HG03520 (cell line): ENCODE measurements at regions not wholly inside any gene's neighbourhood (a gene's known extent, or its start where the extent isn't known, plus 50 kb on each side); places are given as distances from the start of the nearest gene placed in this dataset.
"Not testable (repeated sequence)": the region's sequence is repeated elsewhere in the genome, so short reads cannot be mapped to it uniquely, and the experiment has no call there.

Source experiments
- ATAC-seq: cut with Tn5 transposase; IDR thresholded peaks from one replicate; pipeline ENCODE4 v1.9.1; 2021; ENCODE audit warnings: mild to moderate bottlenecking, moderate library complexity; ENCODE audit not compliant: unreplicated experiment

DNA sequence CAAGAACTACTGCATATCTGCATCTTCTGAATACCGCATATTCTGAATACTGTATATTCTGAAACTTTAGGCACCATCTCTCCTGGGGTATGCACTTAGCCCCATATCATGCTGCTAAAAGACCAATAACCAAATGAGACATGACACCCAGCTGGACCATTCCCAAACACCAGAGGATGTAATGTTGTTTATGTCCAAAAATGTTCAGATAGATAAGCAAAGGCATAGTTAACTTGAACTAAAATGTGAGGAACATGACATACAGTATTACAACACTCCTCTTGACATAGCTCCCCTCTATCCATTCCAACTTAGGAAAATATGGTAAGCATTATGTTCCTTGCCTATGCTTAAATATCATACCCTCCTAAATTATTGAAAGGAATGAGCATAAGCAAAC is 127.3 kb downstream of the TENT5A start:
- ATAC-seq = no peak

DNA sequence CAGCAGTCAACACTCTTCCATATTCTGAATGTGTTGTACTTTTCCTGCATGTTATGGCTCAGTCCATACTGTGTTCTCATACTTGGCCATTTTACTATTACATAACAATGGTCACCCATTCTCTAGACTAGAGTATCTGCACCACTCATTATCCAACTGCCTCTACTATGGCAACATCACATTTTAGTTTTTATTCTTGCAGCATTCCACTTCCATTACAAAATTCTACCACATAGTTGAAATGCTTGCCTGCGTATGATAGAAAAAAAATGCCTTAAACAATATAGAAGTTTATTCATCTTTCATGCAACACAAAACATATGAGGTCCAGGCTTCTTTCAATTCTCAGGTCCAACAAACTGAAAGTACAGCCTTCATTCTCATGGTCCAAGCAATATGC is 128.0 kb downstream of the TENT5A start:
- ATAC-seq = no peak

DNA sequence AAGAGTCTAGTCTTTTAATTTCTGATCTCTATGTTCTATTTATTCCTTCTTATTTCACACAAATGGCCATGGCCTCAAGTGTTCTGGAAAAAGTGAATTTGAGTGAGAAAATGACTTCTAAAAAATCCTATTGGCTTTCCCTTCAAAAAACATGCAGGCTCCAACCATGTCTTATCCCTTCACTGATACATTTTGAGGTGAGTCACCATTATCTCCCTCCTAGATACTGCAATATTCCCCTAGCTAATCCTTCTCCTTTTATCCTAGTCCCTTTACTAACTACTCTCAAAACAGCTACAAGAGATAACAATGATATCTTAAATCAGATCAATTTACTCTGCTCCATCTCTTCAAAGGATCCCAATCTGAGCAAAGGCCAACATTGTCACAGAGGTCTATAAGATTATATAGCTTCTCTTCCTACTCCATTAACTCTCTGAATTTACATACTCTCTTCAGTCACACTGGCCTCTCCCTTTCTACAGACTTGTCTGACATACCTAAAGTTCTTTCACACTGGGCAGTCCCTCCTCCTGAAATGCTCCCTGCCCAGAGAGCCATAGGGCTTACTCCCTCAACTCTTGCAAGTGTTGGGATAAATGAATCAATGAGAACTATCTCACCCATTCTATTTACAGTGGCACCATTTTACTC is 129.2 kb downstream of the TENT5A start:
- ATAC-seq = no peak

DNA sequence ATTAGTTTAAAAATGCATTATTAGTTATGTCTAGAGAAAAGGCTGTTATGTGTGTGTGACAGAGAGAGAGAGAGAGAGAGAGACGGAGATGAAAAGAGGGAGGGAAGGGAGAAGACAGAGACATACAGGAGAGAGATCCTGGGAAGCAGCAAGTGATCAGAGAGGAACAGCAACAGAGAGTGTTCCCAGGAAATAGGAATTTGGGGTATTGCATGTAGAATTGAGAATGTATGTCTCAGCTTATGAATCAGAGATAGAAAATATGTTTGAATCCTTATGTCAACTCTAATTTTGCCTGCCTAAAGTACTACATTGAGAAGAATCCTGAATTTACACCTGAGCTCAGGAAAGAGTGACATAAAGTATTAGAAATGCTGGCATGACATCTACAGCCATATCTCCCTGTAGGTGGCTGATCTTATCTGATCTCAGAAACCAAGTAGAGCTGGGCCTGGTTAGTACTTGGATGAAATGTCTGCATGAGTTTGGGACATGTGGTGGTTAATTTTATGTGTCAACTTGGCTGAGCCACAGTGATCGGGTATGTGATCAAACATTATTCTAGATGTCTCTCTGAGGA is 130.6 kb downstream of the TENT5A start:
- ATAC-seq = no peak

DNA sequence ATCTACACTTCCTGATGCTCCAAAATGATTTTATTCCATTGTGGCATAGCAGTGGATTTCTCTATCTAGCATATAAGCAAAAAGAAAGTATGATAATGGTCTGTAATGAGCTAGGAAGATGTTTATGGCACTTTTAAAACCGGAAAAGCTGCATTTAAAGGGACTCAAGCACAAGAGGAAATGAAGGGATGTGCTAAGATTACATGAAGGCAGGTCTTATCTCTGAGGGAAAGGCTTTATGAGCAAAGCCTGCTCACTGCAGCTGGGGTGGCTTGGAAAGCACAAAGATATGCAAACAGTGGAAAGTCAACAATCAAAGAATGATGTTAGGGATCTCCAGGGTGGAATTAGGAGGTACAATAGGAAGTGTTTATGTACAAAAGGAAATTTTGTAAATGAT is 138.2 kb downstream of the TENT5A start:
- no peak for ATAC-seq

DNA sequence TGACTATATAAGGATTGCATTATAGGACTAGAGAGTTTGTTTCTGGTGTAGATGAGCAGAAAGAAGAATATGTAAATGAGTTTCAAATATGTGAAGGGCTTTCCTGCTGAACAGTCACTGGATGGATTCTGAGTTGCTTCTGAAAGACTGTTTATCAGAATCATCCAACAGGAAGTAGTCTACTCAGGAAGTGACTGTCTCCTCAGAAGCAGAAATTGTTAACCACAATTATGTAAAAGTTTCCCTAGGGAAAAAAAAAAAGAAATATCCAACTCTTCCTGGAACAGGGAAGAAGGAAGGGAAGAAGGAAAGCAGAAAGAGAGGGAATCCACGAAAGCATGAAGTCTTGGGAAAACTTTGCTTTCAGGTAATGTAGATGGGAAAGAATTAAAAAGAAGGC is 138.9 kb downstream of the TENT5A start:
- no peak for ATAC-seq

DNA sequence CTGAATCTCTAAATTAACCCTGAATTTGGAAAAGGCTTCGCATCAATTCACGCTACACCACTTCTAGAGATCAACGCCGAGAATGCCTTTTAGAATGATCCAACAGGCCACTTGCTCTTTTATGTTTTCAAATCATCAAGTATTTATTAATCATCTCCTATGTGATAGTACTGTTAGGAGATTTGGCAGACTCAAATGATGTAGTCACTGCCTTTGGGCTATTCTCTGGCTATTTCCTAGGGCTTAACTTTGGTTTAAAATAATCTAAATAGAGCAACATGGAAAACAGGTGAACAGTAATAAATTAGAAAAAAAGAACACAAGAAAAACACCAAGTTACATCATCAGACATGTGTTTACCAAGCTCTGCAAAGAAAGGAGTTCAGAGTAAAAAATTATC is 140.3 kb downstream of the TENT5A start:
- no peak for ATAC-seq

DNA sequence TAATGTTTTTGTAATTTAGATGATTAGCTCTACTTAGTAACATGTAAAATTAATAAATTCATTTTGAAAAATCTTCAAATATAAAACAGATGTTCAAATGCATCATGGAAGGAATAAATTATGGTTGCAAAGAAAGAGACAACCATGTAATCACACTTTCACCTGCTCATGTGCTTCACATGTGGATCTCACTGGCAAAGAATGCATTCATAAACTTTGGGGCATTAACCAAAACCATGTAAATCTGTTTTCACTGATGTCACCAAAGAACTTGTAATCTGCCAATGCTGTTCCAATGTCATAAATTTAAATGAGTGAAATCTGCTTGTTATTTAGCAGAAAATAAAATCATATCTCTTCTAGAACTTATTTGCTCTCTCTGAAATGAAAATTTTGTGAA is 142.7 kb downstream of the TENT5A start:
- ATAC-seq = no peak

DNA sequence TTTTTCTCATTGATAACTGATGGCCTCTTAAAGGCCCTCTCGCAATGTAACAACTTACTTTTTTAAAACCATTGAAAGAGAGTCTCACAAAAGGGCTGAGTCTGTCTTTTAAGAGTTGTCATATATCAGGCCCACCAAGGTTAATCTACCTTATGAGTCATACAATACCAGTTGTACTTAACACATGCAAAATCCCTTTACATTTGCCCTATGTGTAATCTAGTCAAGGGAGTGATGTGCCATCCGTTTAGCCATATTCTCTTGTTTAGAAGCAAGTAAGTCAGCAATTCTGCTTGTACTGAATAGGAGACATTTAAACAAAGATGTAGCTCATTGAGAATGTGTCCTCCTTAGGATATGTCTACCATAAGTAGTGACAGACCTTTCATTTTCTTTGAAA is 143.7 kb downstream of the TENT5A start:
- no peak for ATAC-seq

DNA sequence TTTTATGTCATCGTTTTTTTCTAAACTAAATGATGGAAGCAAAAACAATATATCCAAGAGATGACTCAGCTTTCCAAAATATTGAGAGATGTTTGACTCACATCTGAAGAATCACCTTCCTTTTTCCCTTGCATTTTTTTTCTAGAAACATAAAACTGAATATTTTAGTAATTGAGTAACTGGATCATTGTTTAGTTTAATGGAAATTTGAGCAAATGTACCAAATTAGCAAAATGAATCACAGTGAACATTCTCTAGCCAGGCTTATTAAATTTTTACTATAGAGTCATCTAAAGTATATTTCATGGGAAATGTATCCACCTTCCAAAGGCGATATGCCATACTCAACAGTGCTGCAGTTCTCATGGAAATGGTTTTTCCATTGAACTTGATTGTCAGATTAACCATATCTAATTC is 145.5 kb downstream of the TENT5A start:
- no peak for ATAC-seq

DNA sequence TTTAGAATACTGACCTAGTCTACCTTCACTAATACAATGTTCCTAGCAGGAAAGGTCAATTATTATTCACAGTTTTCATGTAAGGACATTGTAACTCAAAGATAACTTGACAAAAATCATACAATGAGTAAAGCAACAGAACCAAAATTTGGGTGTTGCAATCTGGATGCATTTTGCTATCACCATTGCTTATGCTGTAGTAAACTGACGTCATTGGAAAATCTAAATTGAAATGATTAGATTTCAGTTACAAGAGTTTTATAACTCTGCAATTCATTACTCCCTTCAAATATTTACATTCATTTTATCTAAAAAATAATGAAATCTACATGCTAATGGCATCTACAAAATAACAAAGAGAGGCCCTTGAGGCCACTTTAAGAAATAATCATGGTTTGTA is 147.0 kb downstream of the TENT5A start:
- ATAC-seq = no peak

DNA sequence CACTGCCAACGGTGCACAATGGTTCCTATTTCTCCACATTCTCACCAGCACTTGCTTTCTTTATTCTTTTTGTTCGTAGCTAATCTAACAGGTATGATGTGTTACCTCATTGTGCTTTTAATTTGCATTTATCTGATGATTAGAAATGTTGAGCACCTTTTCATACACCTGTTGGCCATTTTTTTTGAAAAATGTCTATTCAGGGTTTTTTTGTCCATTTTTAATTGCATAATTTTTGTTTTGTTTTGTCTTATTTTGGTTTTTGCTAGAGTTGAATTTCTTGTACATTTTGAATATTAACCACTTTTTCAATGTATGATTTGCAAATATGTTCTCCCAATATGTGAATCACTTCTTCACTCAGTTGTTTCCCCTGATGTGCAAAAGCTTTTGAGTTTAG is 150.6 kb downstream of the TENT5A start:
- ATAC-seq = no peak

DNA sequence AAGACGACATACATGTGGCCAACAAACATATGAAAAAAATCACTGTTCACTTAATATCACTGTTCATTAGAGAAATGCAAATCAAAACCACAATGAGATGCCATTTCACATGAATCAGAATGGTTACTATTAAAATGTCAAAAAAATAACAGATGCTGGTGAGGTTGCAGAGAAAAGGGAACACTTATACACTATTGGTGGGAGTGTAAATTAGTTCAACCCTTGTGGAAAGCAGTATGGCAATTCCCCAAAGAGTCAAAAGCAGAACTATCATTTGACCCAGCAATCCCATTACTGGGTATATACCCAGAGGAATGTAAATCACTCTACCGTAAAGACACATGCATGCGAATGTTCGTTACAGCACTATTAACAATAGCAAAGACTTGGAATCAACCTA is 152.0 kb downstream of the TENT5A start:
- ATAC-seq = not testable (repeated sequence)

DNA sequence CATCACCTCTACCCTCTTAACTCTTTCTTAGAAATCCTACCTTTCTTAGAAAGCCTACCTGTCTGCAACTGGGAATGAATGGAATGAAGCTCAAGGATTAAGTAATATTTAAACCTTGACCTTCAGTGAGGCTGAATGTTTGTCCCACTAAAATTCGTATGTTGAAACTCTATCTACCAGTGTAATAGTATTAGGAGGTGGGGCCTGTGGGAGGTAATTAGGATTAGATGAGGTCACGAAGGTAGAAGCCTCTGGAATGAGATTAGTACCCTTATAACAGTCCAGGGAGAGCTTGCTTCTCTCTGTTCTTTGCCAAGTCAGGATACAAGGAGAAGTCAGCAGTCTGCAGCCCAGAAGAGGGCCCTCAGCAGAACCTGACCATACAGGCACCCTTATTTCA is 158.0 kb downstream of the TENT5A start:
- ATAC-seq = no peak

DNA sequence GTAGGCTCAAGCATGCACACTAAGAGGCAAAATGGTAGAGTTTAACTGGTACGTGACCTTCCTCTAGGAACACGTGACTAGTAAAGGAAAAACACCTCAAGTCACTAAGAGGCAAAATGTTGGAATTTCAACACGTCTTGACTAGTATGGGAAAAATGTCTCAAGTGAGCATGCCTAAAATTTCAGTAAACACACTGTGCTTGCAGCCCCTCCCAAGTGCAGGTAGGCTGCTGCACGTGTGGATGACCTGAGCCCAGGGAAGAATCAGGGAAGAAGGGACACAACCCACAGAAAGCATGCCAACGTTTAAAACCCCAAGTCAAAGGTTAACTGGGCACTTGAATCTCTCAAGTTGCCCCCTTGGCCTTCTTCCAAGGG is 162.2 kb downstream of the TENT5A start:
- ATAC-seq = no peak

DNA sequence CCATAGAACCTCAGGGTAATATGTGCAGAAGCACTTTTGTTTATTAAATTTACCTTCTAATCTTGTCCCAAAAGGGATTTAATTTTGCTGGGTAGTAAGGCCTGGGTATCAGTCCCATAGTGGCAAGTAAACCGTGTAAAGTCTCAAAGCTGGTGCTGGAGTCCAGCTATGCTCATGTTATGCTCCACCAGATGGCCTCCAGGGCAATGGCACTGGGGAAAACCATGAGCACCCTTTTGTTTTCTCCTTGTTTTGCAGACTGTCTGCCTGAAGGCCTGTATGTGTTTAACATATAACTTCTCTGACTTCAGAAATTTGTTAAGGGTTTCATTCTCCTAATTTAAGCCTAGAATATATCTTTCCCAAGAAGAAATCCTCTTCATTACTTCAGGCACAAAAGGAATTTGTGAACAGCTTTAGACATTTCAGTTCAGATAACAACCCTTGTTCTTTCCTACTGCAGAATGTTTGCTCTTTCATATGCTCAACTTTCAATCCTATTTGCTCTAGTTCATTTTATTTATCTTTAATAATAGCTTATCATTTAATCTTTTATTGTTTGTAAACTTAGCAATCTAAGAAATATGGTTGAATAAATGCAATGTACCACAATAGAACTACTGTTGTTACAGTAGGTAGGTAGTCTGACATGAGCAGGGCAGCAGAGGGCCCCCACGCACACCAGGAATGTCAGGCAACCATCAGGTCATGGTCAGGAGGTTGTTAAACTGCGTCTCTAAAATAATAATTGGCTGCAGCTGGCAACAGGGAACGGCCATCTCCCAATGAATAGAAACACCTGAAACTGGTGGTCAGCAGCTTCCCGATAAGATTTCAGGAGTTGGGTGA is 162.8 kb downstream of the TENT5A start:
- no peak for ATAC-seq

DNA sequence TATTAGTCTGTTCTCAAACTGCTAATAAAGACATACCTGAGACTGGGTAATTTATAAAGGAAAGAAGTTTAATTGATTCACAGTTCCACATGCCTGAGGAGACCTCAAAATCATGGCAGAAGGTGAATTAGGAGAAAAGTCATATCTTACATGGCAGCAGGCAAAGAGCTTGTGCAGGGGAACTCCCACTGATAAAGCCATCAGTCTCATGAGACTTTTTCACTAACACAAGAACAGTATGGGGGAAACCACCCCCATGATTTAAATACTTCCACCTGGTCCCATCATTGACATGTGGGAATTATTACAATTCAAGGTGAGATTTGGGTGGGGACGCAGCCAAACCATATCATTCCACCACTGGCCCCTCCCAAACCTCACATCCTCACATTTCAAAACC is 166.8 kb downstream of the TENT5A start:
- ATAC-seq = not testable (repeated sequence)

DNA sequence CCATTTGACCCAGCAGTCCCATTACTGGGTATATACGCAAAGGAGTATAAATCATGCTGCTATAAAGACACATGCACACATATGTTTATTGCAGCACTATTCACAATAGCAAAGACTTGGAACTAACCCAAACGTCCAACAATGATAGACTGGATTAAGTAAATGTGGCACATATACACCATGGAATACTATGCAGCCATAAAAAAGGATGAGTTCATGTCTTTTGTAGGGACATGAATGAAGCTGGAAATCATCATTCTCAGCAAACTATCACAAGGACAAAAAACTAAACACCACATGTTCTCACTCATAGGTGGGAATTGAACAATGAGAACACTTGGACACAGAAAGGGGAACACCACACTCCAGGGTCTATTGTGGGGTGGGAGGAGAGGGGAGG is 168.3 kb downstream of the TENT5A start:
- not testable (repeated sequence) for ATAC-seq

DNA sequence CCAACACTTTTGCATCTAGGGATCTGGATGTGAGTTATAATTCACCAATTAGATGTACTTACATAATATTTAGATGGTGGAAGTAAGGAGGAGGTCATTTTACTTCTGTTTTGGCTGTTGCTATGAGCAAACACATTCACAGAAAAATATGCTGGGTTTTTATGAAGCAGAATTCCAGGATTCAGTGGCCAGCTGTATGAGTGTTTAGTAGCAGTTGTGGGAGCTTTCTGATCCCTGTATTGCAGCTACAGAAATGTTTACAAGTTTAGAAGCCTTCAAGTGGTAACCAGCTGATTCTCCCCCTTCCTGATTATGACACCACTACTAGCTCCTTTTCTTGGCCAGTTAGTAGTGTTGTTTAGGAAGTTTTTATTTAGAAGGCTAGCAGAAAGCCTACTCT is 177.0 kb downstream of the TENT5A start:
- ATAC-seq = no peak

DNA sequence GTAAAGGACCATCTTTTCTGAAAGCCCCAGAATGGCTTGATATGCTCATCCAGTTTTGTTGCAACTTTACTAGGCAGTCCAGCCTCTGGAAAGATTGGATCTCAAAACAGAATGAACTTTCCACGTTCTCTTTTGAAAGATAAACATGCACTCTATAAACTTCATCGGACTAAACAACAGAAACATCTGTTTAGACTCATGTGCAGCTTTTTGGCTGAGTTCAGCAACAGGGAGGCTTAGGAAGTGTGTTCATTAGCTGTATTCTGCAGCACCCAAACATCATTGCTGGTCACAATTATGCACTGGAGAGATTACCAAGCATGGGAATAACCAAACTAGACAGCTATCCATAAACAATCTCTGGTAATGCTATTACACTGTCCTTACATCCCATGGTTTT is 180.5 kb downstream of the TENT5A start:
- no peak for ATAC-seq

DNA sequence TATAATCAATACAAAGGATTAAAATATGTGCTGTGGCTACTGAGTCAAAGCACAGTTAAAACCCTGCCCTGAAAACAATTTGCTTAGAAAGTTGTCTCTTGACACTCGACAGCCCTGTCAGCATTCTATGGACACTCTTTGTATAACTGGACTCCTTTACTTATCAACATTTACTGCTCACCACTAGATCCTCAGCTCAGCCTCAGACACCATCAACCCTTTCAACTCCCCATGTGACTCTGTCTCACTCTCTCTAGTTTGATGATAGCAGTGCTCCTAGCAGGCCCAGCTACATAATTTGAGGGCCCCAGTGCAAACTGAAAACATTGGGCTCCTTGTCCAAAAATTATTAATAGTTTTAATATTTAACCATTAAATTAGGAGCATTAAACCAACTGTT is 181.8 kb downstream of the TENT5A start:
- no peak for ATAC-seq

DNA sequence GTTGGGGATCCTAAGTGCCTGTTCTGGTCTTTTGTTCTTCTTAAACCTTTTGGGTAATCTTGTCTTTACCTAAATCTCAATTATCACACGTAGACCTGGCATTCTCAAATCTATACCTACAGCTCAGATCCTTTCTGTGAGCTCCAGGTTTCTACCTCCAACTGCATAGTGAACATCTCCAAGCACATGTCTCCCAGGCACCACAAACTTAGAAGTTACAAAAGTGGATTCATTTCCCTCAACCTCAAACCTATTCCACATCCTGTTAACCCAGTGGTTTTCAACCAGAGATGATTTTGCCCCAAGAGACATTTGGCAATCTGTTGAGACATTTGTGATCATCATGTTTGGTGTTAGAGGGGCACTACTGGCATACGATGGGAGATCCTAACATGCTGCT is 183.5 kb downstream of the TENT5A start:
- ATAC-seq = no peak
